HCT116 (cell line): ENCODE measurements at regions not wholly inside any gene's neighbourhood (a gene's known extent, or its start where the extent isn't known, plus 50 kb on each side); places are given as distances from the start of the nearest gene placed in this dataset.

Experiments
- ATAC-seq: fragments of 200-7000 bp; cut with Tn5 transposase; 2 replicates; pipeline ENCODE4 v1.9.1; 2020; ENCODE audit warnings: mild to moderate bottlenecking, moderate library complexity
- BruUV-seq: library from RNA; stranded (reverse); fragments of 400-500 nt; replicated peaks from 2 replicates; lab custom pipeline; 2021; lab: Mats Ljungman, UMichigan
- CTCF ChIA-PET: fragments of 300-600 bp; sonication (Branson Sonifier 250); formaldehyde crosslinking; loops from one replicate; lab custom pipeline; 2021; ENCODE audit warnings: antibody characterized with exemption; lab: Charles Lee
- POLR2A ChIA-PET: fragments of 300-600, 350-600 bp; sonication (Branson Sonifier 250); formaldehyde crosslinking; loops from one replicate; lab custom pipeline; 2021; ENCODE audit warnings: antibody characterized with exemption; lab: Charles Lee
- RAD21 ChIA-PET, 2 experiments: fragments of 300-600 bp; sonication (Branson Sonifier 250); formaldehyde crosslinking; loops; one replicate each; lab custom pipeline; 2023; ENCODE audit warnings: low total read pairs in 2 of 2; ENCODE audit not compliant: uncharacterized antibody in 2 of 2, unreplicated experiment in 2 of 2, low non-redundant PET in 1 of 2; lab: Charles Lee
- DNase-seq: peaks from one replicate; pipeline ENCODE4 v3.0.0-alpha.2; 2010; ENCODE audit warnings: low read depth, low spot score
- H2AFZ ChIP-seq: fragments of 200-600 bp; shearing (Covaris generic), sonication (generic); 2 replicates; pipeline ENCODE4 v1.6.1; 2017; ENCODE audit warnings: low read depth, mixed run types, mixed read lengths, antibody characterized with exemption, low read length; ENCODE audit not compliant: poor library complexity, severe bottlenecking
- H3K27ac ChIP-seq: 2 replicates; pipeline ENCODE4 v1.5.1; 2012; ENCODE audit warnings: low read depth, low read length
- H3K27me3 ChIP-seq: fragments of 200-600 bp; sonication (generic); 2 replicates; pipeline ENCODE4 v1.6.1; 2016; ENCODE audit warnings: mixed run types, low read length, mixed read lengths; ENCODE audit not compliant: insufficient read depth
- H3K36me3 ChIP-seq, 2 experiments: fragments of 200-500 bp in 1 of 2; fragments of 200-600 bp in 1 of 2; sonication (Bioruptor generic) in 1 of 2; sonication (generic) in 1 of 2; 2 replicates each; pipeline versions ENCODE4 v1.5.1 to v1.6.1; 2014 to 2016; ENCODE audit warnings: low read length in 2 of 2, inconsistent platforms in 1 of 2, mixed read lengths in 1 of 2, mixed run types in 1 of 2; ENCODE audit not compliant: insufficient read depth in 2 of 2, control insufficient read depth in 1 of 2
- H3K4me1 ChIP-seq, 2 experiments: fragments of 200-600 bp in 1 of 2; sonication (generic) in 1 of 2; 2 replicates each; pipeline versions ENCODE4 v1.5.1 to v1.6.1; 2012 to 2017; ENCODE audit warnings: low read length in 2 of 2, inconsistent platforms in 1 of 2, mild to moderate bottlenecking in 1 of 2, mixed read lengths in 1 of 2, mixed run types in 1 of 2, moderate library complexity in 1 of 2; ENCODE audit not compliant: insufficient read depth in 2 of 2, control insufficient read depth in 1 of 2
- H3K4me2 ChIP-seq: fragments of 200-600 bp; sonication (generic); 2 replicates; pipeline ENCODE4 v1.6.1; 2017; ENCODE audit warnings: mixed run types, low read length, mixed read lengths
- H3K4me3 ChIP-seq, 2 experiments: fragments of 200-600 bp in 1 of 2; sonication (generic) in 1 of 2; replicated peaks in 1 of 2; 2 replicates each; pipeline ENCODE4 v1.5.1; 2011 to 2016; ENCODE audit warnings: low read length in 2 of 2, control low read depth in 1 of 2, low read depth in 1 of 2, mild to moderate bottlenecking in 1 of 2, mixed read lengths in 1 of 2, mixed run types in 1 of 2
- H3K79me2 ChIP-seq: fragments of 200-600 bp; sonication (generic); 2 replicates; pipeline ENCODE4 v1.6.1; 2017; ENCODE audit warnings: mild to moderate bottlenecking, mixed run types, low read length, moderate library complexity, mixed read lengths; ENCODE audit not compliant: insufficient read depth
- H3K9ac ChIP-seq: fragments of 200-600 bp; sonication (generic); 2 replicates; pipeline ENCODE4 v1.6.1; 2016; ENCODE audit warnings: low read length, mixed read lengths
- H3K9me2 ChIP-seq: fragments of 200-600 bp; sonication (generic), shearing (Covaris generic); 2 replicates; pipeline ENCODE4 v1.6.1; 2017; ENCODE audit warnings: mixed run types, mild to moderate bottlenecking, moderate library complexity; ENCODE audit not compliant: insufficient read depth
- H3K9me3 ChIP-seq, 2 experiments: fragments of 200-500 bp in 1 of 2; fragments of 200-600 bp in 1 of 2; sonication (Bioruptor generic) in 1 of 2; sonication (generic) in 1 of 2; 2 replicates each; pipeline ENCODE4 v1.6.1; 2014 to 2017; ENCODE audit warnings: low read length in 2 of 2, mixed read lengths in 2 of 2, inconsistent platforms in 1 of 2, low read depth in 1 of 2, mild to moderate bottlenecking in 1 of 2, mixed run types in 1 of 2, moderate library complexity in 1 of 2; ENCODE audit not compliant: control insufficient read depth in 1 of 2, insufficient read depth in 1 of 2
- H4K20me1 ChIP-seq: fragments of 200-600 bp; sonication (generic), shearing (Covaris generic); 2 replicates; pipeline ENCODE4 v1.6.1; 2017; ENCODE audit warnings: mixed run types, mild to moderate bottlenecking, moderate library complexity; ENCODE audit not compliant: insufficient read depth
- CBX3 ChIP-seq: IDR thresholded peaks from 2 replicates; pipeline ENCODE4 v1.6.1; 2012; ENCODE audit warnings: low read depth
- CTCF ChIP-seq, 3 experiments: fragments of 200-600 bp in 1 of 3; sonication (generic) in 1 of 3; IDR thresholded peaks in 2 of 3; conservative IDR thresholded peaks in 1 of 3; 2 replicates each; pipeline ENCODE4 v1.5.1; 2012 to 2017; ENCODE audit warnings: low read depth in 2 of 3, low read length in 2 of 3, antibody characterized with exemption in 1 of 3, borderline replicate concordance in 1 of 3, control low read depth in 1 of 3, mild to moderate bottlenecking in 1 of 3, mixed read lengths in 1 of 3, mixed run types in 1 of 3, moderate library complexity in 1 of 3; ENCODE audit not compliant: insufficient read depth in 1 of 3
- EGR1 ChIP-seq: IDR thresholded peaks from 2 replicates; pipeline ENCODE4 v1.6.1; 2012; ENCODE audit warnings: low read depth
- EZH2 ChIP-seq: fragments of 200-600 bp; sonication (generic); IDR thresholded peaks from 2 replicates; pipeline ENCODE4 v1.6.1; 2017; ENCODE audit warnings: antibody characterized with exemption, mixed run types
- JUND ChIP-seq: IDR thresholded peaks from 2 replicates; pipeline ENCODE4 v1.6.1; 2012
- POLR2A ChIP-seq: IDR thresholded peaks from 2 replicates; pipeline ENCODE4 v1.7.0; 2011; ENCODE audit warnings: borderline replicate concordance; ENCODE audit not compliant: insufficient read depth, insufficient read length; ENCODE audit errors: extremely low read depth
- RAD21 ChIP-seq: IDR thresholded peaks from 2 replicates; pipeline ENCODE4 v1.6.1; 2012; ENCODE audit warnings: low read depth, mild to moderate bottlenecking
- SRF ChIP-seq: IDR thresholded peaks from 2 replicates; pipeline ENCODE4 v1.6.1; 2012; ENCODE audit warnings: low read depth
- TCF7L2 ChIP-seq: IDR thresholded peaks from 2 replicates; pipeline ENCODE4 v1.7.0; 2011; ENCODE audit warnings: borderline replicate concordance, inconsistent platforms; ENCODE audit not compliant: insufficient read depth, insufficient read length; ENCODE audit errors: extremely low read depth
- YY1 ChIP-seq: IDR thresholded peaks from 2 replicates; pipeline ENCODE4 v1.6.1; 2011; ENCODE audit warnings: low read length, low read depth, moderate library complexity, mild to moderate bottlenecking; ENCODE audit not compliant: insufficient replicate concordance; ENCODE audit errors: extremely low read depth
- ZFX ChIP-seq: fragments of 450-650 bp; IDR thresholded peaks from 2 replicates; pipeline ENCODE4 v1.6.1; 2017
- ZNF274 ChIP-seq: fragments of 200-500 bp; sonication (Bioruptor generic); IDR thresholded peaks from 2 replicates; pipeline ENCODE4 v1.6.1; 2014; ENCODE audit warnings: mild to moderate bottlenecking, low read depth, low read length, inconsistent platforms
- intact Hi-C: fragments of 100-400 bp; cut with micrococcal nuclease; formaldehyde crosslinking; loops from 2 replicates; pipeline ENCODE4 v1.10.0; 2022
- TF ChIP-seq, protein P1 (sequence below): IDR thresholded peaks from 2 replicates; pipeline ENCODE4 v1.6.1; 2012; ENCODE audit warnings: low read depth
- TF ChIP-seq, protein P2 (sequence below): IDR thresholded peaks from 2 replicates; pipeline ENCODE4 v1.6.1; 2012
- TF ChIP-seq, protein P3 (sequence below): IDR thresholded peaks from 2 replicates; pipeline ENCODE4 v1.6.1; 2012

- TF ChIP-seq, protein P1, sequence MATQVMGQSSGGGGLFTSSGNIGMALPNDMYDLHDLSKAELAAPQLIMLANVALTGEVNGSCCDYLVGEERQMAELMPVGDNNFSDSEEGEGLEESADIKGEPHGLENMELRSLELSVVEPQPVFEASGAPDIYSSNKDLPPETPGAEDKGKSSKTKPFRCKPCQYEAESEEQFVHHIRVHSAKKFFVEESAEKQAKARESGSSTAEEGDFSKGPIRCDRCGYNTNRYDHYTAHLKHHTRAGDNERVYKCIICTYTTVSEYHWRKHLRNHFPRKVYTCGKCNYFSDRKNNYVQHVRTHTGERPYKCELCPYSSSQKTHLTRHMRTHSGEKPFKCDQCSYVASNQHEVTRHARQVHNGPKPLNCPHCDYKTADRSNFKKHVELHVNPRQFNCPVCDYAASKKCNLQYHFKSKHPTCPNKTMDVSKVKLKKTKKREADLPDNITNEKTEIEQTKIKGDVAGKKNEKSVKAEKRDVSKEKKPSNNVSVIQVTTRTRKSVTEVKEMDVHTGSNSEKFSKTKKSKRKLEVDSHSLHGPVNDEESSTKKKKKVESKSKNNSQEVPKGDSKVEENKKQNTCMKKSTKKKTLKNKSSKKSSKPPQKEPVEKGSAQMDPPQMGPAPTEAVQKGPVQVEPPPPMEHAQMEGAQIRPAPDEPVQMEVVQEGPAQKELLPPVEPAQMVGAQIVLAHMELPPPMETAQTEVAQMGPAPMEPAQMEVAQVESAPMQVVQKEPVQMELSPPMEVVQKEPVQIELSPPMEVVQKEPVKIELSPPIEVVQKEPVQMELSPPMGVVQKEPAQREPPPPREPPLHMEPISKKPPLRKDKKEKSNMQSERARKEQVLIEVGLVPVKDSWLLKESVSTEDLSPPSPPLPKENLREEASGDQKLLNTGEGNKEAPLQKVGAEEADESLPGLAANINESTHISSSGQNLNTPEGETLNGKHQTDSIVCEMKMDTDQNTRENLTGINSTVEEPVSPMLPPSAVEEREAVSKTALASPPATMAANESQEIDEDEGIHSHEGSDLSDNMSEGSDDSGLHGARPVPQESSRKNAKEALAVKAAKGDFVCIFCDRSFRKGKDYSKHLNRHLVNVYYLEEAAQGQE = no peak
Measured at GRCh38 chr10:33721509-33721908, 387.0 kb upstream of the NRP1 start (continued).

- TF ChIP-seq CBX3 = no peak
- TF ChIP-seq ZNF274 = no peak
- TF ChIP-seq SRF = no peak
- TF ChIP-seq YY1 = no peak
- TF ChIP-seq EGR1 = no peak
- TF ChIP-seq, protein P2, sequence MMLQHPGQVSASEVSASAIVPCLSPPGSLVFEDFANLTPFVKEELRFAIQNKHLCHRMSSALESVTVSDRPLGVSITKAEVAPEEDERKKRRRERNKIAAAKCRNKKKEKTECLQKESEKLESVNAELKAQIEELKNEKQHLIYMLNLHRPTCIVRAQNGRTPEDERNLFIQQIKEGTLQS = no peak
- TF ChIP-seq RAD21 = no peak
- TF ChIP-seq TCF7L2 = no peak
- no peak for TF ChIP-seq ZFX
- TF ChIP-seq POLR2A = no peak
- no peak for TF ChIP-seq JUND
- TF ChIP-seq EZH2 = no peak
- TF ChIP-seq, protein P3, sequence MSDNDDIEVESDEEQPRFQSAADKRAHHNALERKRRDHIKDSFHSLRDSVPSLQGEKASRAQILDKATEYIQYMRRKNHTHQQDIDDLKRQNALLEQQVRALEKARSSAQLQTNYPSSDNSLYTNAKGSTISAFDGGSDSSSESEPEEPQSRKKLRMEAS = no peak
- no peak for TF ChIP-seq CTCF (IDR thresholded peaks at IDR 0.05 in 2 of 3, conservative IDR thresholded peaks at IDR 0.05 in 1 of 3; ENCODE audit: borderline replicate concordance in 1 of 3, insufficient read depth in 1 of 3, low read depth in 2 of 3, low read length in 2 of 3)
Measured at GRCh38 chr10:33720161-33720560, 385.7 kb upstream of the NRP1 start.

More at GRCh38 chr10:33720161-33720560, 385.7 kb upstream of the NRP1 start:
- H3K9me3 ChIP-seq = no peaks in the 10 kb centered on the region
- H2AFZ ChIP-seq = no peak overlapping the region
- no peak overlapping the region for H3K4me3 ChIP-seq
- H3K36me3 ChIP-seq = no peaks in the 10 kb centered on the region
- H3K4me1 ChIP-seq = no peaks in the 10 kb centered on the region
- BruUV-seq = no TSS peak
- no peak overlapping the region for H3K9ac ChIP-seq
- no peak for DNase-seq
- no peak overlapping the region for H3K4me2 ChIP-seq
- CTCF ChIA-PET = no interaction called here
- H3K27me3 ChIP-seq = no peaks in the 10 kb centered on the region
- ATAC-seq = no peak
- H4K20me1 ChIP-seq = no peaks in the 10 kb centered on the region
- intact Hi-C loops = no loop called here
- no peaks in the 10 kb centered on the region for H3K9me2 ChIP-seq
- RAD21 ChIA-PET = no interaction called here
- H3K79me2 ChIP-seq = no peaks in the 10 kb centered on the region
- POLR2A ChIA-PET = no interaction called here
- H3K27ac ChIP-seq = no peak overlapping the region
